CD4-positive, CD25-positive, alpha-beta regulatory T cell (primary cell): ENCODE measurements at regions not wholly inside any gene's neighbourhood (a gene's known extent, or its start where the extent isn't known, plus 50 kb on each side); places are given as distances from the start of the nearest gene placed in this dataset.
A peak's percentile ranks its signal among the peaks of the same experiment; 100 is the strongest.

ENCODE experiments used
- ATAC-seq, 2 donors: fragments of 150-1000 bp; cut with Tn5 transposase; one replicate each; pipeline ENCODE4 v1.10.0; 2021; ENCODE audit warnings: low read depth in 2 of 2, moderate number of reproducible peaks in 2 of 2, moderate library complexity in 1 of 2
- DNase-seq, 3 donors: peaks; one replicate each; pipeline versions ENCODE4 v3.0.0 to v3.0.0-alpha.2; 2012 to 2022; ENCODE audit warnings: mixed read lengths in 1 of 3
- H3K27ac ChIP-seq: one replicate; pipeline ENCODE4 v1.7.0; 2013; ENCODE audit warnings: mild to moderate bottlenecking, low read length; ENCODE audit not compliant: insufficient read depth, poor library complexity, severe bottlenecking
- H3K27me3 ChIP-seq: one replicate; pipeline ENCODE4 v1.7.0; 2013; ENCODE audit warnings: low read length; ENCODE audit not compliant: control insufficient read depth, insufficient read depth
- H3K36me3 ChIP-seq: one replicate; pipeline ENCODE4 v1.7.0; 2013; ENCODE audit warnings: mild to moderate bottlenecking, low read length, moderate library complexity; ENCODE audit not compliant: control insufficient read depth, insufficient read depth
- H3K4me1 ChIP-seq: 2 replicates; pipeline ENCODE4 v1.7.0; 2013; ENCODE audit warnings: mild to moderate bottlenecking, low read length; ENCODE audit not compliant: insufficient read depth, control insufficient read depth, poor library complexity, severe bottlenecking
- H3K4me3 ChIP-seq: one replicate; pipeline ENCODE4 v1.7.0; 2013; ENCODE audit warnings: low read depth, mild to moderate bottlenecking, low read length, moderate library complexity
- H3K9me3 ChIP-seq, 2 experiments: 1 replicate in 1 of 2; 2 replicates in 1 of 2; pipeline ENCODE4 v1.7.0; 2013; ENCODE audit warnings: low read length in 2 of 2, mild to moderate bottlenecking in 1 of 2, moderate library complexity in 1 of 2; ENCODE audit not compliant: control insufficient read depth in 2 of 2
- H3K27ac Mint-ChIP-seq, 3 donors: one replicate each; pipeline ENCODE4 v1.8.0; 2020 to 2022; ENCODE audit warnings: mild to moderate bottlenecking in 3 of 3, mixed read lengths in 3 of 3, moderate library complexity in 2 of 3
- H3K27me3 Mint-ChIP-seq: one replicate; pipeline ENCODE4 v1.8.0; 2022; ENCODE audit warnings: mild to moderate bottlenecking, mixed read lengths
- H3K36me3 Mint-ChIP-seq: one replicate; pipeline ENCODE4 v1.8.0; 2020; ENCODE audit warnings: mixed read lengths
- H3K4me1 Mint-ChIP-seq, 4 donors: one replicate each; pipeline ENCODE4 v1.8.0; 2020 to 2022; ENCODE audit warnings: mixed read lengths in 4 of 4, mild to moderate bottlenecking in 1 of 4
- H3K4me3 Mint-ChIP-seq, 4 donors: one replicate each; pipeline ENCODE4 v1.8.0; 2020 to 2022; ENCODE audit warnings: mild to moderate bottlenecking in 4 of 4, mixed read lengths in 4 of 4, moderate library complexity in 3 of 4
- H3K9me3 Mint-ChIP-seq, 7 donors: one replicate each; pipeline ENCODE4 v1.8.0; 2020 to 2022; ENCODE audit warnings: mixed read lengths in 7 of 7, mild to moderate bottlenecking in 3 of 7, moderate library complexity in 2 of 7

- Mint-ChIP-seq H3K4me1 (peaks cover 12 to 28% (median 13%) of the 10 kb centered on the region in 4 donors), H3K4me3 (no peak overlapping the region), H3K36me3 (no peaks in the 10 kb centered on the region), H3K27me3 (no peaks in the 10 kb centered on the region), H3K27ac (no peak overlapping the region), H3K9me3 (peaks cover 0 to 2% (median 0%) of the 10 kb centered on the region in 7 donors)
- DNase-seq: peak in 1 of 3 donors; percentile 79
- no peak for ATAC-seq
- Histone ChIP-seq H3K9me3 (no peaks in the 10 kb centered on the region), H3K4me1 (peaks cover 12% of the 10 kb centered on the region), H3K27ac (no peak overlapping the region), H3K36me3 (no peaks in the 10 kb centered on the region), H3K4me3 (no peak overlapping the region), H3K27me3 (no peaks in the 10 kb centered on the region)
Measured at GRCh38 chr4:10182446-10183424, 66.1 kb upstream of the WDR1 start.

- H3K36me3 Mint-ChIP-seq: no peaks in the 10 kb centered on the region
Measured at GRCh38 chr4:10181745-10182445, 65.3 kb upstream of the WDR1 start.

GRCh38 chr4:10180927-10181744, 64.5 kb upstream of the WDR1 start:
- H3K36me3 ChIP-seq: no peaks in the 10 kb centered on the region
- peaks cover 0 to 2% (median 0%) of the 10 kb centered on the region in 7 donors for H3K9me3 Mint-ChIP-seq
- ATAC-seq (peak; percentile 56 to 74), DNase-seq (peak in 2 of 3 donors; percentile 13 to 80)
- H3K27me3 Mint-ChIP-seq: no peaks in the 10 kb centered on the region
- H3K9me3 ChIP-seq: no peaks in the 10 kb centered on the region
- no peaks in the 10 kb centered on the region for H3K36me3 Mint-ChIP-seq
- H3K4me1 ChIP-seq: peaks cover 12% of the 10 kb centered on the region
- H3K4me3 ChIP-seq: no peak overlapping the region
- peaks cover 12 to 28% (median 13%) of the 10 kb centered on the region in 4 donors for H3K4me1 Mint-ChIP-seq
- peak overlapping the region in 1 of 4 donors; percentile 15 for H3K4me3 Mint-ChIP-seq
- H3K27ac ChIP-seq: no peak overlapping the region
- H3K27me3 ChIP-seq: no peaks in the 10 kb centered on the region
- peak overlapping the region in 2 of 3 donors; percentile 2 to 9 for H3K27ac Mint-ChIP-seq

More at GRCh38 chr4:10181745-10182445, 65.3 kb upstream of the WDR1 start:
- Mint-ChIP-seq H3K9me3 (peaks cover 0 to 2% (median 0%) of the 10 kb centered on the region in 7 donors), H3K4me3 (no peak overlapping the region), H3K27me3 (no peaks in the 10 kb centered on the region), H3K27ac (no peak overlapping the region), H3K4me1 (peaks cover 12 to 28% (median 13%) of the 10 kb centered on the region in 4 donors)
- DNase-seq (no peak), ATAC-seq (no peak)
- no peaks in the 10 kb centered on the region for H3K27me3 ChIP-seq
- H3K4me1 ChIP-seq: peaks cover 12% of the 10 kb centered on the region
- H3K36me3 ChIP-seq: no peaks in the 10 kb centered on the region
- H3K4me3 ChIP-seq: no peak overlapping the region
- H3K9me3 ChIP-seq: no peaks in the 10 kb centered on the region
- no peak overlapping the region for H3K27ac ChIP-seq

DNA sequence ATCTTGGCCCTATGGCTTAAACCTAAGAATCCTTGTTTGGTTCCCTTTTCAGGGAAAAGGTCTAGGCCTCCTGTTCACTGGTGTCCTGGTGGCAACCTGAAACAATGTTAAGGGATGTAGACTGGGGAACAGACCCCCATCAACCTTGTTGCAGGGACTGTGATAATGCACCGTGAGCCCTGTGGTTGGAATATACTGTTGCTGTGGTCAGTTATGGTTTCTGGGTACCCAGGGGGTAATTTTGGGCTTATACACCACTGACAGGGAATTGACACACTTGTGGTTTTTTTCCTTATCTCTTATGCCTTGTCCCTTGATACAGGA, 64.0 kb upstream of the WDR1 start:
- Histone ChIP-seq H3K9me3 (no peaks in the 10 kb centered on the region), H3K27ac (no peak overlapping the region), H3K27me3 (no peaks in the 10 kb centered on the region), H3K36me3 (no peaks in the 10 kb centered on the region), H3K4me3 (no peak overlapping the region), H3K4me1 (peaks cover 12% of the 10 kb centered on the region)
- Mint-ChIP-seq H3K4me1 (peaks cover 12 to 28% (median 13%) of the 10 kb centered on the region in 4 donors), H3K27ac (peak overlapping the region in 1 of 3 donors; percentile 9), H3K27me3 (no peaks in the 10 kb centered on the region), H3K36me3 (no peaks in the 10 kb centered on the region), H3K9me3 (peaks cover 0 to 2% (median 0%) of the 10 kb centered on the region in 7 donors), H3K4me3 (no peak overlapping the region)
- ATAC-seq (no peak), DNase-seq (no peak)

DNA sequence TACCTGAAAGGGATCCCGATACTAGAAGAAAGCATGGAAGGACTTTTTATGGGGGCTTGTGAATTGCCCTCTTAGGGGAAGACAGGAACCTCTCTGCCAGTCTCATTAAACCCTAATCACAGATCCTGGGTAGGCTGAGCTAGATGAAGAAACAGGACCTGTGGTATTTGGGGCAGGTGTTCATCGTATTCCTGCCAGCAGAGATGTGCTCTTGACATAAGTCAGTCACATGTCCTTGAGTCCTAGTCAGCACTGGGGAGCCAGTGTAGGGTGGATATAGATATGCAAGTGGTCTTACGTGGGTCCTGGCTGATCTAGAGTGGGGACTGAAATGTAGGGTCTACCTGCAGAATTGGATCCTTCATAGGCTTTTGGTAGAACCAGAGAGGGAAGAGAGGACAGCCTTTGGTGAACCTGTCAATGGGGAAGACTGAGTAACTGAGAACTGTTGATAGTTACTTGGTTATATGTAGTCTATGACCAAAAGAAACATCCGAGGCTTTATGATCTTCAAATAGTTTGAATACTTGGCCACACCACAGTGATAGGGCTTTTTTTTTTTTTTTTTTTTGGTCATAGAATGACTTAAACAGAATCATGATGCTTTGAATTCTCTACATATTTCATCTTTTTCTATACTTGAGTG, 63.5 kb upstream of the WDR1 start:
- H3K9me3 ChIP-seq: no peaks in the 10 kb centered on the region
- Mint-ChIP-seq H3K4me1 (peaks cover 12 to 28% (median 13%) of the 10 kb centered on the region in 4 donors), H3K27me3 (no peaks in the 10 kb centered on the region), H3K4me3 (no peak overlapping the region), H3K9me3 (peaks cover 0 to 2% (median 0%) of the 10 kb centered on the region in 7 donors), H3K27ac (no peak overlapping the region), H3K36me3 (no peaks in the 10 kb centered on the region)
- no peak overlapping the region for H3K27ac ChIP-seq
- ATAC-seq (no peak), DNase-seq (no peak)
- no peaks in the 10 kb centered on the region for H3K27me3 ChIP-seq
- no peak overlapping the region for H3K4me3 ChIP-seq
- H3K36me3 ChIP-seq: no peaks in the 10 kb centered on the region
- H3K4me1 ChIP-seq: peaks cover 12% of the 10 kb centered on the region

GRCh38 chr4:10178763-10179162, 62.2 kb upstream of the WDR1 start:
- Mint-ChIP-seq H3K27me3 (no peaks in the 10 kb centered on the region), H3K9me3 (peaks cover 0 to 2% (median 0%) of the 10 kb centered on the region in 7 donors), H3K4me1 (peaks cover 9 to 28% (median 12%) of the 10 kb centered on the region in 4 donors), H3K27ac (no peak overlapping the region), H3K4me3 (no peak overlapping the region), H3K36me3 (no peaks in the 10 kb centered on the region)
- DNase-seq (no peak), ATAC-seq (no peak)
- peaks cover 12% of the 10 kb centered on the region for H3K4me1 ChIP-seq
- H3K36me3 ChIP-seq: no peaks in the 10 kb centered on the region
- no peak overlapping the region for H3K4me3 ChIP-seq
- no peaks in the 10 kb centered on the region for H3K9me3 ChIP-seq
- H3K27ac ChIP-seq: no peak overlapping the region
- no peaks in the 10 kb centered on the region for H3K27me3 ChIP-seq

- DNase-seq: no peak
- H3K36me3 ChIP-seq: no peaks in the 10 kb centered on the region
- Mint-ChIP-seq H3K27ac (no peak overlapping the region), H3K27me3 (no peaks in the 10 kb centered on the region), H3K4me1 (peaks cover 0 to 2% (median 0%) of the 10 kb centered on the region in 4 donors), H3K36me3 (no peaks in the 10 kb centered on the region), H3K4me3 (no peak overlapping the region), H3K9me3 (peaks cover 0 to 2% (median 0%) of the 10 kb centered on the region in 7 donors)
- ATAC-seq: no peak
- no peaks in the 10 kb centered on the region for H3K27me3 ChIP-seq
- no peak overlapping the region for H3K4me3 ChIP-seq
- no peak overlapping the region for H3K27ac ChIP-seq
- H3K9me3 ChIP-seq: no peaks in the 10 kb centered on the region
- H3K4me1 ChIP-seq: no peaks in the 10 kb centered on the region
Measured at GRCh38 chr4:10175626-10176025, 59.0 kb upstream of the WDR1 start.
